ENCODE measurements at regions not wholly inside any gene's neighbourhood (a gene's known extent, or its start where the extent isn't known, plus 50 kb on each side); places are given as distances from the start of the nearest gene placed in this dataset.

DNA sequence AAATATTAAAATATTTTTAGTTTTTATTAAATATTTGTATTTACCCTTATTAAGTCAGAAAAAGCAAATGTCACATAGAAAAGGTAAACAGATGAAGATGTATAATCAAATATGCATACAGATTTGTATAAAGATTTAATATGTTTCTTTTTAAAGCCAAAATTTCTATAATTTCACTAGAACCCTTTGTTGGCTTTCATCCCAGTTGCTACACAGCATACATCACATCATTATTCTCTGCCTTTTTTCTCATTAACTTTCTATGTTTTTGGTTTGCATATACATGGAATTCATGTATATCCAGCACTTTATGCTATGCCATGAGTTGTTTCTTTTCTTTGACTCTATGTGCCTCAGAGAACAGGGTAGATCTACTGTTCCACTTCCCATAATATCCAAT lies 957.9 kb upstream of the ADGRL2 start:
- DNase-seq: no peak

DNA sequence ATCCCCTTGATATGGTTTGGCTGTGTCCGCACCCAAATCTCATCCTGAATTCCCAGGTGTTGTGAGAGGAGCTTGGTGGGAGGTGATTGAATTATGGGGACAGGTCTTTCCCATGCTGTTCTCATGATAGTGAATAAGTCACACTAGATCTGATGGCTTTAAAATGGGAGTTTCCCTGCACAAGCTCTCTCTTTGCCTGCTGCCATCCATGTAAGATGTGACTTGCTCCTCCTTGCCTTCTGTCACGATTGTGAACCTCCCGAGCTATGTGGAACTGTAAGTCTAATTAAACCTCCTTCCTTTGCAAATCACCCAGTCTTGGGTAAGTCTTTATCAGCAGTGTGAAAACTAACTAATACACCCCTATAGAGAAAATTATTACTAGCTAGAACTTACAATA lies 959.5 kb upstream of the ADGRL2 start:
- no peak for DNase-seq

- no peak for DNase-seq
These were observed 963.7 kb upstream of the ADGRL2 start for GRCh38 chr1:80837066-80837465.

- no peak for DNase-seq
These were observed 964.2 kb upstream of the ADGRL2 start for GRCh38 chr1:80836505-80836904.

GRCh38 chr1:80827666-80828065 lies 973.1 kb upstream of the ADGRL2 start:
- no peak for DNase-seq

DNA sequence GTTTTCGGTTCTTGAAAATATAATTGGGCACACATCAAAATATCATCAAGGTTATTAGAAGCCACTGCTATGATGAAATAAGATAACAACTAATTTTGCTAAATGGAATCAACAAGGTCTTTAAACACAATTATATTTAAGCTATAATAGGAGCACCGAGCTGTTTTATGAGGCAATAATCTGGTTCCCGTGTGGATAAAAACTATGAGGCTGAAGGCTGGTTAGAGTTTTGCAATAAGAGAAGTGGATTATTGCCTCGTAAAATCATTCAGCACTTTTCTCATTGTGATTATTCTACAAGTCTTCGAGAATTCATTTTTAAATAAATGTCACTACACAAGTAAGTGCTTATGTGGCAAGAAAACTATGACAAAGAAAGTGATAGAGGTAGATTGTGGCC lies 975.7 kb upstream of the ADGRL2 start:
- no peak for DNase-seq

- DNase-seq: no peak
These were observed 982.5 kb upstream of the ADGRL2 start for GRCh38 chr1:80818211-80818610.

- DNase-seq: no peak
These were observed 992.8 kb upstream of the ADGRL2 start for GRCh38 chr1:80807981-80808380.

DNA sequence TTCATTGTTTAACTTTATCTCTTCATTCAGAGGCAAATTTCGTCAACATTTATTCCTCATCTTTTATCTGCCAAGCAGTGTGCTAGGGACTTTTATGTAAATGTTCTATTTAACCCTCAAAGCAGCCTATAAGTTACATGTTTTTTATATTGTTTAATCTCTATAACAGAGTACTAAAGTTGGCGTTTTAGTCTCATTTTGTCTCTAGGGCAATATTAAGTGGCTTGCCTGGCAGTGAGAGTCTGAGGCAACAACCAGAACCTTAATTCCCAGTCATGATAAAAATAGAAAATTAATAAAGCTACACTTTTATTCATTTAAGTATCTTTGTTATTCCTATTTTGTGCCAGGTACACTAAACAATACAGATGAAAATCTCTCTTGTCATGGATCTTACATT lies 994.3 kb upstream of the ADGRL2 start:
- no peak for DNase-seq

DNA sequence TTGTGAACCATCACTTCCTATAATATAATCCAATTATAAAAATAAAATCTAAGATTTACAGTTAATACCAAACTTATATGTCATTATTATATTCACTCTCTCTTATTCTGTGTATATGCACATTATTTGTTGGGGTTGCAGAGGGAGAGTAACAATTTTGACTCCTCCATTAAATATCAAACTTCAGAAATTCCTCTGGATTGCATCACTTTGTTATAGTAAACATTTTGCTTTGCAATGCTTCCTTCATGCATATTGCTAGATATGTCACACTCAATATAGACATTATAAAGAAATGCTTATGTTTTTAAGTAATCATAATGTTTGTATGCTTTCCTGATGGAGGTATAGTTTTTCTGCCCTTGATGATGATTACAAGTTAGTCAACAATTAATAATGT lies 999.0 kb upstream of the ADGRL2 start:
- DNase-seq: no peak

- DNase-seq: no peak
These were observed 1001.3 kb upstream of the ADGRL2 start for GRCh38 chr1:80799457-80799856.

- no peak for DNase-seq
These were observed 1021.5 kb upstream of the ADGRL2 start for GRCh38 chr1:80779275-80779674.

GRCh38 chr1:80778094-80778840 lies 1022.5 kb upstream of the ADGRL2 start:
- no peak for DNase-seq

GRCh38 chr1:80776266-80776665 lies 1024.5 kb upstream of the ADGRL2 start:
- no peak for DNase-seq

GRCh38 chr1:80769208-80769750 lies 1031.5 kb upstream of the ADGRL2 start:
- DNase-seq: no peak

- no peak for DNase-seq
These were observed 1033.0 kb upstream of the ADGRL2 start for GRCh38 chr1:80767711-80768110.

DNA sequence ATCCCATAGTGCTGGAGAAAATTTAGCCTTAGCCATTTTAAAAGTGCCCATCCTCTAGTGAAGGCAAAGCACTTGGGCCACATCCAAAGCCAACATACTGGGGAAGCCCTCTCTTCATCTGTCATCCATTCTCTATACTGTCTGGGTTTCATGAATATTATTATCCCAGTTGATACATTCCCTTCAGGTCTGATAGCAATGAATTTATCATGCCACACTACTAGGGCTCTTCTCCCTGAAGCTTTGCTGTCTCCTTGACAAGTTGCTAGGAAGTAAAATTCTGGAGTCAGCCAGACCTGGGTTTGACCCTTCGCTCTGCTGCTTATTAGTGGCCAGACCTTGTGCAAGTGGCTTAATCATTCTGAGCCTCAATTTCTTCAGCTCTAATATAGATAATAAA lies 1041.4 kb upstream of the ADGRL2 start:
- DNase-seq: no peak

- no peak for DNase-seq
These were observed 1044.8 kb upstream of the ADGRL2 start for GRCh38 chr1:80755944-80756343.

- DNase-seq: no peak
These were observed 1049.5 kb upstream of the ADGRL2 start for GRCh38 chr1:80751204-80751603.

DNA sequence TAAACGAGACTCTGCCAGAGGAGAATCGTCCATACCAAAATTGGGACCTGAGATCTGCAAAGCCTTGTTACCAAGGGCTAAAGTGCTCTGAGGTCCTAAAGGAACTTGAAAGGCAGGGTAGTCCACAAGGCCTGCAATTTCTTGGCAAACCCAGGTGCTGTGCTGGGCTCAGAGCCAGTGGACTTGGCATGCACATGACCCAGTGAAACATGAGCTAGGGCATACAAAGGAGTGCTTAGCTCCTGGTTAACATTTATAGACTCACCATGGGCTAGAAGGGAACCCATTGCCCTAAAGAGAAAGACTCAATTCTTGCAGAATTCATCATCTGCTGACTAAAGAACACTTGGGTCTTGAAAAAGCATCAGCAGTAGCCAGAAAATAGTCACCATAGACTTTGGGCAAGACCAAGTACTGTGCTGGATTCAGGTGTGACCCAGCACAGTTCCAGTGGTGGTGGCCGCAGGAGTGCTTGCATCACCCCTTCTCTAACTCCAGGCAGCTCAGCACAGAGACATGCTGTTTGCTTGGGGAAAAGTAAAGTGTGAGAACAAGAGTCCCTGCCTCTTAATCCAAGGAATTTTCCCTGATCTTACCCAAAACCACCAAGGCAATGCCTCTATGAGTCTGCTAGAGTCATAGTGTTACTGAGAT lies 1069.4 kb upstream of the ADGRL2 start:
- no peak for DNase-seq

DNA sequence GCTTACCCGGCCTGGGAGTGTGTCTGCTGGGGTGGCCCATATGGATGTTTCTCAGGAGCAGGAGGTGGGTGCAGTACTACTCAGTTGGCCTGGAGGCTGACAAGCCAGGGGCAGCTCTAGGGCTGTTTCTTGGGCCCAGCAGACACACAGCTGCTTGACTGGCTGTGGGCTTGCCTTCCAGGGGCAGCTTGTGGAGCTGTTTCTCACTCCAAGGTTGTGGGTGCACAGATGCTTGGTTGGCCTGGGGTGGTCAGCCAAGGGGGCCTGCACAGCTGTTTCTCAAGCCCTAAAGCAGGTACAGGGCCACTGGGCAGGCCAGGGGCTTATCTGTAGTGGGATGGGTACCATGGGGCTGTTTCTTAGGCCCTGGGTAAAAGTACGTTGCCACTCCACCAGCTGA lies 1078.1 kb upstream of the ADGRL2 start:
- no peak for DNase-seq

DNA sequence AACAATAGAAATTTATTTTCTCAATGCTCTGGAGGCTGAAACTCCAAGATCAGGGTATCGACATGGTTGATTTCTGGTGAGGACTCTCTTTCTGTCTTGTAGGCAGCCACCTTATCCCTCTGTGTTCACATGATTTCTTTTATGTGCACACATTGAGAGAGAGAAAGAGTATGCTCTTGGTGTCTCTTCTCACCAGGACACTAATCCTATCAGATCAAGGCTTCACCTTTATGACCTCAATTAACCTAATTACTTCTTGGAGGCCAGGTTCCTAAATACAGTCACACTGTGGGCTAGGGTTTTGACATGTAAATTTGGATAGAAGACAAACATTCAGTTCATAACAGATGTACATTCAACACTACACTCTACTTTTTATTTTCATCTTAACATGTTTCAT lies 1094.2 kb upstream of the ADGRL2 start:
- no peak for DNase-seq

DNA sequence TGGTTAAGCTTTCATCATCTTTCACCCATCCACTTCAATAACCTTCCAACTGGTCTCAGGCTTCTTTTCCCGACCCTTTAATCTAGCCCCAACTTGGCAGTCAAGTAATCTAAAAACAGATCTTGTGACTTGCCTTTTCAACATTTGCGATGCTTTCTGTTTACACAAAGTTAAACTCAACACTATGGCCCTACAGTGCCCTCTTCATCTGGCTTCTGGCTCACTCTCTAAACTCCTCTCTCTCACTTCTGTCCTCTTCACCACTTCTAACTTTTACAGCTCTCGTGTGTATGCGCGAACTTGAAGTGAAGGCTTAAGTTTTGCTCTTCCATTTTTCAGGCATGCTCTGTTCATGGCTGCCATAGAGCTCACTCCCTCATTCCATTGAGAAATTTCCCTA lies 1122.3 kb upstream of the ADGRL2 start:
- no peak for DNase-seq

DNA sequence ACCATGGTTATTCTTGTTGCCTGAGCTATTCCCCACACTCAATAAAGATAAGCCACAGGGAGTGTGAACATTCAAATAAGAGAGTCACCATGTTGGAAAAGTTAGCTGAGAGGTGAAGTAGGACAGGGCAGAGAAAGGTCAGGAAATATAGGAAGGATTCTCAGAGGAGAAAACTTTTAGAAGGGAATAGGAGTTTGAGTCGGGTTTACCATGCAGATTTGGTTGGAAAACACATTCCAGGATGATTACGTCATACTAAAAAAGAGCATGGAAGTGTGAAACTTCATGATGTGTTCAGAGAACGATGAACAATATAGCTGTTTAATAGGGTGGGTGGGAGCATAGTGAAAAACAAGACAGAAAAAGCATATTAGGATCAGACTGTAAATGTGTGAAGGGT lies 1125.3 kb upstream of the ADGRL2 start:
- no peak for DNase-seq

All from hematopoietic multipotent progenitor cell treated with erythropoietin and hydrocortisone succinate and interleukin-3 and kit ligand, for 6 days (in vitro differentiated cells).